ENCODE measurements at regions not wholly inside any gene's neighbourhood (a gene's known extent, or its start where the extent isn't known, plus 50 kb on each side); places are given as distances from the start of the nearest gene placed in this dataset.

DNA sequence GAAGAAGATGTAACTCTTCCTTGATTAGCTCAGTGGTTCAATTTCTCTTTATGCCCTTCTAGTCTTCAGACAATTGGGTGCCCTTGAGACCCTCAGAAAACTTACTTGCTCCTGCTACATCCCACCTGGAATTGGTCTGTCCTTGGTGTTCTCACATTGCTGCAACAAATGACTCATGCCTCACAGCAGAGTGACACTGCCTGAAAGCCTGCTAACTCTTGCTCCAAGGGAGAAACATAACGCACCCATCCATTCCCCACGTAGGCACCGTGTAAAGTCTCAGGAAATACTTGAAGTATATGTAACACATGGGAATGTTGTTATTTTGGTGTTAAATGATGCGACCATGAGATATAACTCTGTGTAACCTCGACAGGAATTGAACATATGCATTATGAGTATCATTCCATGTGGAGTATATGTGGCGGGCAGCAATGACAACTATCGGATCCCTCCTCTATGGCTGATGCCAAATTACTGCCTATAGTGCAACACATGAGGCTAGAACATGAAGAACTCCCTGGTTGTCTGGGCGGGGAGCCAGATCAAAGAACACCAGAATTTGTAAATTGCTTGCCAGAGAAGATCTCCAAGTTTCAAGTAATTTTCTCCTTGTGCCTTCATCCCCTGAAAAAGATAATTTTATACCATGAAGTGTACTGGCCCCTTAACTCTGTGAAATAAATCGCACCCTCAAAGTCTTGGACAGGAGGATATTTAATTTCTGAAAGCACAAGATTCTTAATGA is 231.3 kb upstream of the STK26 start:
- TF ChIP-seq, protein P1, sequence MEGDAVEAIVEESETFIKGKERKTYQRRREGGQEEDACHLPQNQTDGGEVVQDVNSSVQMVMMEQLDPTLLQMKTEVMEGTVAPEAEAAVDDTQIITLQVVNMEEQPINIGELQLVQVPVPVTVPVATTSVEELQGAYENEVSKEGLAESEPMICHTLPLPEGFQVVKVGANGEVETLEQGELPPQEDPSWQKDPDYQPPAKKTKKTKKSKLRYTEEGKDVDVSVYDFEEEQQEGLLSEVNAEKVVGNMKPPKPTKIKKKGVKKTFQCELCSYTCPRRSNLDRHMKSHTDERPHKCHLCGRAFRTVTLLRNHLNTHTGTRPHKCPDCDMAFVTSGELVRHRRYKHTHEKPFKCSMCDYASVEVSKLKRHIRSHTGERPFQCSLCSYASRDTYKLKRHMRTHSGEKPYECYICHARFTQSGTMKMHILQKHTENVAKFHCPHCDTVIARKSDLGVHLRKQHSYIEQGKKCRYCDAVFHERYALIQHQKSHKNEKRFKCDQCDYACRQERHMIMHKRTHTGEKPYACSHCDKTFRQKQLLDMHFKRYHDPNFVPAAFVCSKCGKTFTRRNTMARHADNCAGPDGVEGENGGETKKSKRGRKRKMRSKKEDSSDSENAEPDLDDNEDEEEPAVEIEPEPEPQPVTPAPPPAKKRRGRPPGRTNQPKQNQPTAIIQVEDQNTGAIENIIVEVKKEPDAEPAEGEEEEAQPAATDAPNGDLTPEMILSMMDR (conservative IDR thresholded peaks at IDR 0.05; ENCODE audit: low read depth, low read length) = no peak
- no peak for DNase-seq (ENCODE audit: low read depth)
- H3K4me3 ChIP-seq (ENCODE audit: low read length) = peak overlapping the region; percentile 27

GRCh38 chrX:131792356-131792749 is 230.7 kb upstream of the STK26 start:
- no peak for DNase-seq (ENCODE audit: low read depth)
- peak overlapping the region; percentile 46 for H3K4me3 ChIP-seq (ENCODE audit: low read length)
- TF ChIP-seq, protein P1 (conservative IDR thresholded peaks at IDR 0.05; ENCODE audit: low read depth, low read length) = peak; percentile 32

GRCh38 chrX:131792789-131793462 is 230.2 kb upstream of the STK26 start:
- DNase-seq (ENCODE audit: low read depth) = no peak
- TF ChIP-seq, protein P1 (conservative IDR thresholded peaks at IDR 0.05; ENCODE audit: low read depth, low read length) = peak; percentile 35
- peak overlapping the region; percentile 46 for H3K4me3 ChIP-seq (ENCODE audit: low read length)

DNA sequence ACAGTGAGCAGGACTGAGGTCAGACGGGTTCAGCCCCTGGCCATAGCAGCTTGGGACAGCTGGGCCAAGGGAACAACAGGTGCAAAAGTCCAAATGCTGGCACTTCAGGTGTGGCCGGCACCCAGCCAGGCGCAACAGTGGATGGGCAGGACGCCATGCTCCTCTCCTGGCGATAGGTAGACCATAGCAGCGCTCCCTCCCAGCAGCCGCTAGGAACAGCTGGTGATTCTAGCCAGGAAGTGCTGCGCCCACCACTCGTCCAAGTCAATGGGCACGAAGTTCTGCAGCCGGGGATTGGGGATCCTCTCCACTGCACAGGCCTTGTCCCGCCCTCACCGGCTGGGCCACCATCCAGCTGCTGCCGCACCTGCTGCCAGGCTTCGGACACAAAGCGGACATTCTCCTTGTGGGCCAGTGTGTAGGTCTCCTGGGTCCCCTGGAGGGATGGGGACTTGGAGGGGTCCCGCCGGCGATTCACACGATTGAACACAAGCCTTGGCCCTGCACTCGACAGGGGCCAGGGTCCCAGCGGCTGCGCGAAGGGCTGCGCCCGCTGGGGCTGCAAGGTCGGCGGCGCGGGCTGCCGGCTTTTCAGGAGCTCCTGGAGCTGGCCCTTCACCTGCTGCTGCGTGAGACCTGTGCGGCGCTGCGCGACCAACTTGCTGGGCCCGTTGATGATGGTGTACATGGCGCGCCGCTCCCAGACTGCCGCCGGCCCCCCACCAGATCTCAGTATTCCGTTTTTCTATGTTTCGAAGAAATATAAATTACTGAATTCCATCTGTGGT is 227.5 kb upstream of the STK26 start:
- TF ChIP-seq, protein P1 (conservative IDR thresholded peaks at IDR 0.05; ENCODE audit: low read depth, low read length) = no peak
- DNase-seq (ENCODE audit: low read depth) = no peak
- no peak overlapping the region for H3K4me3 ChIP-seq (ENCODE audit: low read length)

- TF ChIP-seq, protein P1 (conservative IDR thresholded peaks at IDR 0.05; ENCODE audit: low read depth, low read length) = no peak
- DNase-seq (ENCODE audit: low read depth) = no peak
- H3K4me3 ChIP-seq (ENCODE audit: low read length) = no peak overlapping the region
Measured at GRCh38 chrX:131801066-131801465, 222.0 kb upstream of the STK26 start.

GRCh38 chrX:131801911-131802310 is 221.2 kb upstream of the STK26 start:
- H3K4me3 ChIP-seq (ENCODE audit: low read length) = no peak overlapping the region
- DNase-seq (ENCODE audit: low read depth) = no peak
- TF ChIP-seq, protein P1 (conservative IDR thresholded peaks at IDR 0.05; ENCODE audit: low read depth, low read length) = no peak

All from retinal pigment epithelial cell (primary cell).